Endothelial cell of umbilical vein (primary cell): ENCODE measurements at regions not wholly inside any gene's neighbourhood (a gene's known extent, or its start where the extent isn't known, plus 50 kb on each side); places are given as distances from the start of the nearest gene placed in this dataset.

ENCODE experiments used
- CTCF ChIP-seq, 2 donors: IDR thresholded peaks; 1 replicate in 1 of 2; 2 replicates in 1 of 2; pipeline ENCODE4 v1.5.1; 2011; ENCODE audit warnings: low read length in 2 of 2, mild to moderate bottlenecking in 2 of 2, moderate library complexity in 2 of 2, control low read depth in 1 of 2, inconsistent platforms in 1 of 2, low read depth in 1 of 2; ENCODE audit not compliant: insufficient read depth in 1 of 2; ENCODE audit errors: extremely low read depth in 1 of 2
- GATA2 ChIP-seq: IDR thresholded peaks from 2 replicates; pipeline ENCODE4 v1.7.0; 2011; ENCODE audit warnings: low read depth, mild to moderate bottlenecking, moderate library complexity, mixed read lengths, low read length; ENCODE audit not compliant: insufficient read length, insufficient read depth
- POLR2A ChIP-seq: IDR thresholded peaks from 2 replicates; pipeline ENCODE4 v1.6.1; 2012; ENCODE audit warnings: low read depth, mild to moderate bottlenecking, control low read depth, low read length

- TF ChIP-seq CTCF (IDR thresholded peaks at IDR 0.05; ENCODE audit: extremely low read depth in 1 of 2, insufficient read depth in 1 of 2, low read depth in 1 of 2, low read length in 2 of 2) (no peak), POLR2A (no peak), GATA2 (no peak)
Measured at GRCh38 chr16:26721290-26721689, 345.4 kb upstream of the C16orf82 start.
